ENCODE measurements at regions not wholly inside any gene's neighbourhood (a gene's known extent, or its start where the extent isn't known, plus 50 kb on each side); places are given as distances from the start of the nearest gene placed in this dataset.

GRCh38 chr22:47388331-47388730, 625.9 kb downstream of the TBC1D22A start:
- Histone ChIP-seq H3K27ac (ENCODE audit: low read depth, low read length) (no peak overlapping the region), H3K4me3 (ENCODE audit: insufficient read depth, low read length, poor library complexity, severe bottlenecking) (no peak overlapping the region), H3K27me3 (ENCODE audit: low read length) (no peaks in the 10 kb centered on the region), H3K9ac (ENCODE audit: low read length) (no peak overlapping the region), H3K9me3 (ENCODE audit: insufficient read depth, low read length) (no peaks in the 10 kb centered on the region), H3F3A (ENCODE audit: insufficient read depth) (no peaks in the 10 kb centered on the region), H4K20me1 (ENCODE audit: low read depth, low read length) (no peaks in the 10 kb centered on the region), H3K79me2 (ENCODE audit: insufficient read depth, low read length) (no peaks in the 10 kb centered on the region), H3K9me2 (replicated peaks; ENCODE audit: insufficient read depth, low read length) (no peaks in the 10 kb centered on the region), H3K36me3 (ENCODE audit: low read length) (no peaks in the 10 kb centered on the region), H2AFZ (ENCODE audit: low read depth, low read length, severe bottlenecking) (no peak overlapping the region), H3K4me2 (ENCODE audit: low read depth, low read length, poor library complexity, severe bottlenecking) (no peak overlapping the region)
- TF ChIP-seq EZH2phosphoT487 (conservative IDR thresholded peaks at IDR 0.05; ENCODE audit: low read length) (no peak), CTCF (IDR thresholded peaks at IDR 0.05; ENCODE audit: insufficient read depth, low read length, poor library complexity, severe bottlenecking) (no peak)

GRCh38 chr22:47386812-47387510, 624.5 kb downstream of the TBC1D22A start:
- Histone ChIP-seq H3K27me3 (ENCODE audit: low read length) (no peaks in the 10 kb centered on the region), H3K4me3 (ENCODE audit: insufficient read depth, low read length, poor library complexity, severe bottlenecking) (no peak overlapping the region), H3K4me2 (ENCODE audit: low read depth, low read length, poor library complexity, severe bottlenecking) (no peak overlapping the region), H3K9me3 (ENCODE audit: insufficient read depth, low read length) (no peaks in the 10 kb centered on the region), H3K36me3 (ENCODE audit: low read length) (no peaks in the 10 kb centered on the region), H2AFZ (ENCODE audit: low read depth, low read length, severe bottlenecking) (no peak overlapping the region), H4K20me1 (ENCODE audit: low read depth, low read length) (no peaks in the 10 kb centered on the region), H3F3A (ENCODE audit: insufficient read depth) (no peaks in the 10 kb centered on the region), H3K9me2 (replicated peaks; ENCODE audit: insufficient read depth, low read length) (no peaks in the 10 kb centered on the region), H3K79me2 (ENCODE audit: insufficient read depth, low read length) (no peaks in the 10 kb centered on the region), H3K9ac (ENCODE audit: low read length) (no peak overlapping the region), H3K27ac (ENCODE audit: low read depth, low read length) (no peak overlapping the region)
- TF ChIP-seq EZH2phosphoT487 (conservative IDR thresholded peaks at IDR 0.05; ENCODE audit: low read length): no peak
- no peak for TF ChIP-seq CTCF (IDR thresholded peaks at IDR 0.05; ENCODE audit: insufficient read depth, low read length, poor library complexity, severe bottlenecking)

GRCh38 chr22:47384977-47385376, 622.5 kb downstream of the TBC1D22A start:
- Histone ChIP-seq H3K27ac (ENCODE audit: low read depth, low read length) (no peak overlapping the region), H3K27me3 (ENCODE audit: low read length) (no peaks in the 10 kb centered on the region), H3K79me2 (ENCODE audit: insufficient read depth, low read length) (no peaks in the 10 kb centered on the region), H3K9ac (ENCODE audit: low read length) (no peak overlapping the region), H3K9me3 (ENCODE audit: insufficient read depth, low read length) (no peaks in the 10 kb centered on the region), H3K4me3 (ENCODE audit: insufficient read depth, low read length, poor library complexity, severe bottlenecking) (no peak overlapping the region), H3K9me2 (replicated peaks; ENCODE audit: insufficient read depth, low read length) (no peaks in the 10 kb centered on the region), H3K36me3 (ENCODE audit: low read length) (no peaks in the 10 kb centered on the region), H4K20me1 (ENCODE audit: low read depth, low read length) (no peaks in the 10 kb centered on the region), H2AFZ (ENCODE audit: low read depth, low read length, severe bottlenecking) (no peak overlapping the region), H3K4me2 (ENCODE audit: low read depth, low read length, poor library complexity, severe bottlenecking) (no peak overlapping the region), H3F3A (ENCODE audit: insufficient read depth) (no peaks in the 10 kb centered on the region)
- TF ChIP-seq EZH2phosphoT487 (conservative IDR thresholded peaks at IDR 0.05; ENCODE audit: low read length) (no peak), CTCF (IDR thresholded peaks at IDR 0.05; ENCODE audit: insufficient read depth, low read length, poor library complexity, severe bottlenecking) (no peak)
